GM12873 (cell line): ENCODE measurements at regions not wholly inside any gene's neighbourhood (a gene's known extent, or its start where the extent isn't known, plus 50 kb on each side); places are given as distances from the start of the nearest gene placed in this dataset.

Experiments
- CTCF ChIP-seq: IDR thresholded peaks from 2 replicates; pipeline ENCODE4 v1.5.1; 2012; ENCODE audit warnings: low read depth, mild to moderate bottlenecking, moderate library complexity, low read length, control low read depth; ENCODE audit not compliant: insufficient read depth; ENCODE audit errors: missing control alignments

- peak; percentile 57 for TF ChIP-seq CTCF
Measured at GRCh38 chr2:204108330-204108751, 171.8 kb downstream of the ICOS start.

GRCh38 chr2:204108781-204109295 is 172.3 kb downstream of the ICOS start:
- TF ChIP-seq CTCF: no peak

DNA sequence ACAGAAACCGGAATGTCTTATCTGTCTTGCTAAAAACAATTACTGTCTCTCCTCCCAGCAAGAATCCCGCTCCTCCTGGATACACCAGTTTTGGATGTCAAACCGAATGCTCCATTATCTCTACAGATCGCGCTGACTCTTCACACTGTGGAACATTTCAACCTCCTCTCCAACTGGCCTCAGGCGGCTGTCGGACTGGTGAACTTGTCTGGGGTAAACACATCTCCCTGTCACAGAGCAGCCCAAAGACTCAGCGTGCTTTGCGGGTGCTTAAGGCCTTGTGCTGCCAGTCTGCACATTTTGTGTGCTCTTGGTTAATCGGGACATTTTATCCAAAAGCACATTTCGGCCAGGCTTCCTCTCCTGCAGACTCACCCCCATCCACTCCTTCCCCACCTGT is 173.1 kb downstream of the ICOS start:
- TF ChIP-seq CTCF: no peak

DNA sequence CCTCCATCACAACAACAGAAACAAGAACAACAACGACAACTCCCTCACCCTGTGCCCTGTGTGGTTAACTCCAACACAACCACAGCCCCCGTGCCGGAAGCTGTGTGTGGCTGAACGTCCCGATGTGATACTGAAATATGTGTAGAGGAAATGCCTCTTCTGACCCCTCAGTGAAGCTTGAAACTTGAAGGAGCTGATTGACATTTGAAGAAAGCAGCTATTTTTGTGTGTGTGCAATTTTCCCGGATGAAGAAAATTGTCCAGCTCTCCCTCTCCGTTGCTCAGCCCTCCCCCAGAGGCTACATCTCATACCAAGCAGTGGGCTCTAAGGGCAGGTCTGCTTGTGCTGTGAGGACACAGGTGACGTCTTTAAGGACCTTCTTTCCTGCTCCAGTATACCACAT is 173.8 kb downstream of the ICOS start:
- TF ChIP-seq CTCF: no peak

DNA sequence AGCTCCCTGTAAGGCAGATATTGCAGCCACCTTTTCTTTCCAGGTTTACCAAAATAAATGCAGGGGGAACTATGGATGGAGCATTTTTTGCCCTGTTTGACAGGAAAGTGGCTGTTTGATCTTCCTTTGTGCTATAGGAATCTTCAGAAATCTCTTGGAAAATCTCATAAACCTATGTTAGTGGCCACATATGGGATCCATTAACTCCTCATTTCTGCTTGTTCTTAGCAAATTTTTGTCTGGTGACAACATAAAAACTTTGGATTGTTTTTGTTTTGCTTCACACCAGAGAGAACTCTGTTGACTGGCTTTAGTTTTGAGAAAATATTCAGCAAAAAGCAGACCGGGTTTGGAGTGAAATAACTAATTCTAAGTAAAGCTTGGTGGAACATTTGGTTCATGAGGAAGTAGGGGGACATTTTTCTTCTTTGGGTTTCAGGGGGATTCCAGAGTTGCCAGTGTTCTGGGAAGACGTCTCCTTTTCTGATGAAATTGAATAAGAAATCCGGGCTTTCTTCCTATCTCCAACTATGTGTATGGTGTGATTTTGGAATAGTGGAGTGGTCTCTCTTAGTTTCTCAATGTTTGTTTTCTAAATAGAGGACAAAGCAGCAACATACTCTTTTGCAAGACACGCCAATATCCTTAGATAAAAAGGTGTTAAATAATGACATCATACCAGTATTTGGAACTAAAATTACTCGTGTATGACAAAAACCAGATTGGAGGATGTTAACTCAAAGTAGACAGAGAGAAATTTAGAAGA is 174.4 kb downstream of the ICOS start:
- TF ChIP-seq CTCF: no peak

GRCh38 chr2:204112084-204112770 is 175.7 kb downstream of the ICOS start:
- TF ChIP-seq CTCF: no peak

- TF ChIP-seq CTCF: no peak
Measured at GRCh38 chr2:204114295-204115136, 178.0 kb downstream of the ICOS start.
